ENCODE measurements at regions not wholly inside any gene's neighbourhood (a gene's known extent, or its start where the extent isn't known, plus 50 kb on each side); places are given as distances from the start of the nearest gene placed in this dataset.

- TF ChIP-seq EZH2 (IDR thresholded peaks at IDR 0.05; ENCODE audit: low read depth, unreplicated experiment) = no peak
- no peak for TF ChIP-seq ZNF114 (CRISPR knock-in tag; IDR thresholded peaks at IDR 0.05)
- TF ChIP-seq STAT1 (IDR thresholded peaks at IDR 0.05; ENCODE audit: unreplicated experiment) = no peak
- no peak for TF ChIP-seq NANOG (IDR thresholded peaks at IDR 0.05; ENCODE audit: borderline replicate concordance)
- TF ChIP-seq CREB1 (CRISPR knock-in tag; IDR thresholded peaks at IDR 0.05; ENCODE audit: low read depth) = no peak
These were observed 338.5 kb downstream of the SEMA3D start (continued) for GRCh38 chr7:84848219-84848973.

- TF ChIP-seq CTCF (conservative IDR thresholded peaks at IDR 0.05; ENCODE audit: low read depth in 2 of 2) = no peak
- no peak for TF ChIP-seq REST (IDR thresholded peaks at IDR 0.05; ENCODE audit: unreplicated experiment)
- TF ChIP-seq ZNF331 (CRISPR knock-in tag; IDR thresholded peaks at IDR 0.05; ENCODE audit: low read depth) = no peak
- no peak for TF ChIP-seq ZNF114 (CRISPR knock-in tag; IDR thresholded peaks at IDR 0.05)
- no peak for TF ChIP-seq JUNB (IDR thresholded peaks at IDR 0.05; ENCODE audit: unreplicated experiment)
- TF ChIP-seq ETS1 (IDR thresholded peaks at IDR 0.05) = no peak
- no peak for TF ChIP-seq EZH2phosphoT487 (IDR thresholded peaks at IDR 0.05; ENCODE audit: unreplicated experiment)
- TF ChIP-seq EZH2 (IDR thresholded peaks at IDR 0.05; ENCODE audit: low read depth, unreplicated experiment) = no peak
- TF ChIP-seq POLR2AphosphoS5 (IDR thresholded peaks at IDR 0.05; ENCODE audit: low read depth) = no peak
- no peak for TF ChIP-seq STAT1 (IDR thresholded peaks at IDR 0.05; ENCODE audit: unreplicated experiment)
- Mint-ChIP-seq H3K27ac (no peak overlapping the region), H3K9me3 (no peaks in the 10 kb centered on the region), H3K36me3 (ENCODE audit: low read depth) (no peaks in the 10 kb centered on the region), H3K4me1 (peaks cover 4% of the 10 kb centered on the region; the same call in 2 of the 3 replicates), H3K27me3 (ENCODE audit: insufficient read depth, low read depth, poor library complexity) (peaks cover 2% of the 10 kb centered on the region), H3K4me3 (no peak overlapping the region)
- Histone ChIP-seq H3K4me1 (ENCODE audit: insufficient read depth) (no peaks in the 10 kb centered on the region), H2AFZ (no peak overlapping the region), H3K27me3 (ENCODE audit: insufficient read depth) (no peaks in the 10 kb centered on the region), H3K79me2 (replicated peaks; ENCODE audit: insufficient read depth) (no peaks in the 10 kb centered on the region), H3K4me2 (no peak overlapping the region), H3K36me3 (ENCODE audit: insufficient read depth) (no peaks in the 10 kb centered on the region), H4K20me1 (replicated peaks; ENCODE audit: insufficient read depth) (no peaks in the 10 kb centered on the region), H3K27ac (ENCODE audit: low read depth) (no peak overlapping the region), H3K9me2 (ENCODE audit: insufficient read depth) (no peaks in the 10 kb centered on the region), H3K4me3 (no peak overlapping the region), H3F3A (replicated peaks; ENCODE audit: low read depth) (no peaks in the 10 kb centered on the region)
- no peak for DNase-seq (ENCODE audit: low spot score)
- no peak for ATAC-seq
These were observed 339.1 kb downstream of the SEMA3D start for GRCh38 chr7:84847790-84848189.

All from GM23338 (cell line).